IPS-18a (cell line): ENCODE measurements at regions not wholly inside any gene's neighbourhood (a gene's known extent, or its start where the extent isn't known, plus 50 kb on each side); places are given as distances from the start of the nearest gene placed in this dataset.

Source experiments
- H3K27ac ChIP-seq: one replicate; pipeline ENCODE4 v1.5.1; 2013; ENCODE audit warnings: low read length
- H3K27me3 ChIP-seq: one replicate; pipeline ENCODE4 v1.6.1; 2013; ENCODE audit warnings: mild to moderate bottlenecking, low read length; ENCODE audit not compliant: control insufficient read depth, insufficient read depth
- H3K36me3 ChIP-seq: one replicate; pipeline ENCODE4 v1.6.1; 2013; ENCODE audit warnings: low read depth, low read length; ENCODE audit not compliant: control insufficient read depth
- H3K4me1 ChIP-seq: one replicate; pipeline ENCODE4 v1.6.1; 2013; ENCODE audit warnings: low read depth, low read length; ENCODE audit not compliant: control insufficient read depth
- H3K4me3 ChIP-seq: one replicate; pipeline ENCODE4 v1.5.1; 2013; ENCODE audit warnings: low read length
- H3K9ac ChIP-seq: one replicate; pipeline ENCODE4 v1.6.1; 2013; ENCODE audit warnings: mild to moderate bottlenecking, low read length, moderate library complexity
- H3K9me3 ChIP-seq: one replicate; pipeline ENCODE4 v1.6.1; 2013; ENCODE audit warnings: low read depth, low read length; ENCODE audit not compliant: control insufficient read depth

DNA sequence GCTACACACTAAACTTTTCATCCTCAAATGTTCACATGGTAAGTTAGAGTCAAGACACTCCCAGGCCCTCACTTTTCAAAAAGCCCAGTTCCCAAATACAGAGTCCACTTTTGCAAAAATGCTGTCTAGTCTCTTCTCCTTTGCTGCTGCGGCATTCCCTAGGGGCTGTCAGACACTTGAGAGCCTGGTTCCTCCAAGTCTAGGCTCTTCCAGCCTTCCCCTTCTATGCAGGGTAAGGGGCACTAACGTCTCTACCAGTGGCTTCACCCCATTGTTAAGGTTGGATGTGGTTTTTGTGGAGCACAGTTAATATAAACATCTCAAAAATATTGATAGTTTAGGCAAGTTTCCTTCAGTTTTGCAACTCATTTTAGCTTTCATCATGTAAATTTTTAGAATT is 181.5 kb downstream of the KIF18A start:
- Histone ChIP-seq H3K4me3 (no peak overlapping the region), H3K9ac (no peak overlapping the region), H3K9me3 (no peaks in the 10 kb centered on the region), H3K4me1 (no peaks in the 10 kb centered on the region), H3K27me3 (no peaks in the 10 kb centered on the region), H3K27ac (no peak overlapping the region), H3K36me3 (no peaks in the 10 kb centered on the region)

- Histone ChIP-seq H3K27me3 (no peaks in the 10 kb centered on the region), H3K4me1 (no peaks in the 10 kb centered on the region), H3K9me3 (no peaks in the 10 kb centered on the region), H3K9ac (no peak overlapping the region), H3K27ac (no peak overlapping the region), H3K36me3 (no peaks in the 10 kb centered on the region), H3K4me3 (no peak overlapping the region)
These were observed 186.5 kb downstream of the KIF18A start for GRCh38 chr11:27921472-27921871.

DNA sequence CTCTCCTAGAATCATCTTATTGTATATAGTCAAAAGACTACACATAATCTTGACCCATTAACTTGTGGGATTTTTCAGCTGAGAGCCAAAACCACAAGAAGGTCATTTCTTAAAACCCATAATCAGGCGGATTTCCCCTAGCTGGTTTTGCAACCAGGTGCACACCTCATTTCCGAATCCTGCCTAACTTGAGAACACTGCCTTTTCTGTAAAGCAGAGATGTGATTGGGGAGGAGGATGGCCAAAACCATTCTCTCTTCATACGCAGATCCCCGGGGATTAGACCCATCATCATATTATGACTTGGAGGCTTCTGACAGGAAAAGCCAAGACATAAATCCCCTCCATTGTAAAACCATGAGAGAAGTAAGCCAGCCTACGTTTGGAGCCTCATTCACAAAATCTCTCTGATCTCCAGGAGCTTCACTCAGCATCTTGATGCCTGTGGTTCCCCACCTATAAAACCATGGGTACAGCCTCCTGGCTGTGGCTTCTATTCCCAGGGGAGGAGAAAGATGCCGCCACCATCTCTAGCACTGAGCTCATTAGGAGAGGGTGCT is 191.3 kb downstream of the KIF18A start:
- no peak overlapping the region for H3K9ac ChIP-seq
- no peaks in the 10 kb centered on the region for H3K9me3 ChIP-seq
- H3K4me1 ChIP-seq, result no peaks in the 10 kb centered on the region
- H3K4me3 ChIP-seq, result no peak overlapping the region
- no peak overlapping the region for H3K27ac ChIP-seq
- H3K36me3 ChIP-seq, result no peaks in the 10 kb centered on the region
- no peaks in the 10 kb centered on the region for H3K27me3 ChIP-seq

DNA sequence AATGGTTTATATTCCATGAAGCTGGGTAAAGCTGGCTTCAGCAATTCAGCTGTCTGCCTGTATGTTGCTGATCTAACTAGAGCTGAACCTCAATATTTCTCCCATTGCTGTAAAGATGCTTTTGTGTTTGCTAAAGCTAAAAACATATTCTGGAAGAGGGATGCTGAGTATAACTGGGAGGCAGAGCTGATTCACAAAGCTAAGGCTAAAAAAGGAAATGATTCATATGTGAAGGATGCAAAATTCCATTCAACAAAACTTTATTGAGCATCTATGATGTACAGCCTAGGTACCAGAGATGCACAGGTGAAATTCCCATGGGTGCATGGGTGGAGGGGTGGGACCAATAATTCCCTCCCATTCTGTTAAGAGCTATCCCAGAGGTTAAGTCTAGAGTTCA is 193.9 kb downstream of the KIF18A start:
- Histone ChIP-seq H3K27ac (no peak overlapping the region), H3K27me3 (no peaks in the 10 kb centered on the region), H3K4me1 (no peaks in the 10 kb centered on the region), H3K36me3 (no peaks in the 10 kb centered on the region), H3K9me3 (no peaks in the 10 kb centered on the region), H3K4me3 (no peak overlapping the region), H3K9ac (no peak overlapping the region)

DNA sequence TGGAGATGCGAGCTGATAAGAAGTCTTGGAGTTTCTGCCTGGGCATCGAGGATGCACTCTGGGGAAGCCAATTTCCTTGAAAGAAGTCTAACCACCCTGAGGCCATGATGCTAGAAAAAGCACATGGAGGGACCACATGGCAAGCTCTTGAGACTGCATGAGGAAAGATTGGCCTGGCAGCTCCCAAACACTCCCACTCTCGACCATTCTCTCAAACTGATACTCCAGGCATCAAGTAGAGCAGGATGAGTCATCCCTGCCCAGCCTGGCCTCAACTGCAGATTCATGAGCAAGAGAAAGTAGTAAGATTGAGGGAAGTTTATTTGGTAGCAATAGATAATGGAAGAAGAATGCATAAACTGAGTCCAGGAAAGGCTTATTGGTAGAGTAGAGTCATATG is 194.3 kb downstream of the KIF18A start:
- Histone ChIP-seq H3K9me3 (no peaks in the 10 kb centered on the region), H3K27me3 (no peaks in the 10 kb centered on the region), H3K4me3 (no peak overlapping the region), H3K27ac (no peak overlapping the region), H3K9ac (no peak overlapping the region), H3K36me3 (no peaks in the 10 kb centered on the region), H3K4me1 (no peaks in the 10 kb centered on the region)

GRCh38 chr11:27912916-27913315 is 195.0 kb downstream of the KIF18A start:
- Histone ChIP-seq H3K9ac (no peak overlapping the region), H3K27ac (no peak overlapping the region), H3K36me3 (no peaks in the 10 kb centered on the region), H3K4me1 (no peaks in the 10 kb centered on the region), H3K9me3 (no peaks in the 10 kb centered on the region), H3K4me3 (no peak overlapping the region), H3K27me3 (no peaks in the 10 kb centered on the region)

GRCh38 chr11:27910186-27910931 is 197.6 kb downstream of the KIF18A start:
- Histone ChIP-seq H3K4me1 (no peaks in the 10 kb centered on the region), H3K9me3 (no peaks in the 10 kb centered on the region), H3K27me3 (no peaks in the 10 kb centered on the region), H3K9ac (no peak overlapping the region), H3K27ac (no peak overlapping the region), H3K36me3 (no peaks in the 10 kb centered on the region), H3K4me3 (no peak overlapping the region)

- Histone ChIP-seq H3K4me3 (no peak overlapping the region), H3K27ac (no peak overlapping the region), H3K27me3 (no peaks in the 10 kb centered on the region), H3K4me1 (no peaks in the 10 kb centered on the region), H3K9me3 (no peaks in the 10 kb centered on the region), H3K36me3 (no peaks in the 10 kb centered on the region), H3K9ac (no peak overlapping the region)
These were observed 198.6 kb downstream of the KIF18A start for GRCh38 chr11:27909386-27909785.

DNA sequence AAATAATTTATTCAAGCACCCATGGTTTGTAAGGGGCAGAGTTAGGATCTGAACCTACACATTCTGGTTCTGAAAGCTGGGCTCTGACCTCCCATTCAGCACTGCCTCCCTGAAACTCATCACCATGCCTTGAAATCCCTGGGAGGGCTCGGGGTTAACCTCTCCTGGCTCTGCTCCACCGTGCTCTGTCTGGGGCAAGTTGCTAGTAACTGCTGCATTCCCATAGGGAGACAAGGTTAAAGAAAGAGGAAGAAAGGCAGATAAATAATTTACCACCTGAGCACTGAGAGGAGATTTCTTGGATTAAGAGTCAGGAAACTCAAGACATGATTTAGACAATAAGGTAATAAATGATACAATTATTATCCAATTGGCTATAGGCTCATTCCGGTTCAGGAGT is 199.3 kb downstream of the KIF18A start:
- Histone ChIP-seq H3K27ac (no peak overlapping the region), H3K9ac (no peak overlapping the region), H3K27me3 (no peaks in the 10 kb centered on the region), H3K9me3 (no peaks in the 10 kb centered on the region), H3K4me3 (no peak overlapping the region), H3K36me3 (no peaks in the 10 kb centered on the region), H3K4me1 (no peaks in the 10 kb centered on the region)

DNA sequence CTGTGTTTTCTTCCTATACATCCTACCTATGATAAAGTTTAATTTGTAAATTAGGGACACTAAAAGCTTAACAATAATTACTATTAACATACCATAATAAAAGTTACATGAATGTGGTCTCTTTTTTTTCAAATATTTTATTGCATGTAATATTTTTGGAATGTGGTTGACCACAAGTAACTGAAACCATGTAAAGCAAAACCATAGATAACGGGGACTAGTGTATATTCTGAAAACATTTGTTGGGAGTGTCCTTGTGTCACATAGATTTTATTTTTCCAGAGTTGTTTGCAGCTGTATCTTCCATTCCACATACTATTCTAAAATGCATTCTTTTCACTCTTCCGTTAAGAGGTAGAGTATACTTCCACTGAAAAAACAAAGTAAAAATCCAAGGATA is 200.4 kb downstream of the KIF18A start:
- H3K9me3 ChIP-seq, result no peaks in the 10 kb centered on the region
- H3K36me3 ChIP-seq, result no peaks in the 10 kb centered on the region
- H3K4me1 ChIP-seq, result no peaks in the 10 kb centered on the region
- no peak overlapping the region for H3K4me3 ChIP-seq
- no peak overlapping the region for H3K9ac ChIP-seq
- no peak overlapping the region for H3K27ac ChIP-seq
- no peaks in the 10 kb centered on the region for H3K27me3 ChIP-seq

DNA sequence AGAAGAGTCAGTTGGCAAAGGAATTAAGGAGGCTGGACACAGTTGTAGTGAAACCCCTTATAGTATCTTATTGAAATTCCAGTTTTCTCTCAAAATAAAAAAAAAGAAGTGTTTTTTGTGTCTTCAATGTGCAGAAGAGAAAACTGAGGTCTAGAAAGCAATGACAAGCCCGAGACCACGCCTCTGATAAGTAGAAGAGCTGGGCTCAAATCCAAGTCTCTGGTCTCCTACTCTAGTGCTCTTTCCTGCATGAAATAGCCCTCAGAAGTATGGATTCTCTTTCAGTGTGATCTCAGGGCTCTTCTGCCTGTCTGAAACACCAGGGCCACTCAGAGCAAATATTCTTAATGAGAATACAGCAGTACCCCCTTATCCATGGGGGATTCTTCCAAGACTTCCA is 200.9 kb downstream of the KIF18A start:
- Histone ChIP-seq H3K4me1 (no peaks in the 10 kb centered on the region), H3K36me3 (no peaks in the 10 kb centered on the region), H3K9me3 (no peaks in the 10 kb centered on the region), H3K4me3 (no peak overlapping the region), H3K27me3 (no peaks in the 10 kb centered on the region), H3K27ac (no peak overlapping the region), H3K9ac (no peak overlapping the region)

DNA sequence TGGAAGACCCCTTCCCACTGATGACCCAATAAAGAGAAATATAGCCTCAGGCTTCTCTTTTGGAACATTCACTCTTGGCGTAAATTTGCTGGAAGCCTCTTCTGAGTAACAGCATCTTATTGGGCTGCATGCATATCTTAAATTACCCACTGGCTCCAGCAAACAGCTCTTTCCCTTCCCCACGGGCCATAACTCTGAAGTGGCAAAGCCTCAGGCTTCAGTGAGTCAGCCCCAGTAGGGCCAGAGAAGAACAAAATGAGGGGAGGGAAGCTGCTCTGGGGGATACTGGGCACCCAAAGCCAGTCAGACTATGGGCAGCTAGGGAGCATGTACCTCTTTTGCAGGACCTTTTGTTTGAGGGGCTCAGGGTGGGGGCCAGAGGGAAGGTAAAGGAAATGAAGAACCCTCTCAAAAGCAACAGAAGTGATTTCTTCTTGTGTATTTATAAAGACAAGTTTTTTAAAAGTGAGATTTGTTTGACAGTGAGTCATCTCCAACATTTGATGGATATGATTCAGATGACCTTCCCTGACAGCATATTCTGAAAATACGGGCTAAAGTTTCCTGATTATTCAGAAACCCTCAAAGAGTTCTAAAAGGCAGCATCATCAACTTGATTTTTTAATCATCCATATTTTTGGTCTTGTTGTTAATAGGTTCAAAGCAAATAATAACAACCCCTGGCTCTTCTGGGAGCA is 203.4 kb downstream of the KIF18A start:
- H3K4me1 ChIP-seq, result no peaks in the 10 kb centered on the region
- H3K27ac ChIP-seq, result no peak overlapping the region
- H3K27me3 ChIP-seq, result no peaks in the 10 kb centered on the region
- H3K4me3 ChIP-seq, result no peak overlapping the region
- no peak overlapping the region for H3K9ac ChIP-seq
- no peaks in the 10 kb centered on the region for H3K36me3 ChIP-seq
- H3K9me3 ChIP-seq, result no peaks in the 10 kb centered on the region
